ENCODE measurements at regions not wholly inside any gene's neighbourhood (a gene's known extent, or its start where the extent isn't known, plus 50 kb on each side); places are given as distances from the start of the nearest gene placed in this dataset.

GRCh38 chr3:176051766-176052165, 1145.5 kb downstream of the TBL1XR1 start:
- H2AFZ ChIP-seq (ENCODE audit: low read length), result no peak overlapping the region
- CTCF ChIA-PET (ENCODE audit: unreplicated experiment), result no interaction called here
- H3K9me3 ChIP-seq (ENCODE audit: low read length), result no peaks in the 10 kb centered on the region
- H3K4me2 ChIP-seq (ENCODE audit: low read length), result no peak overlapping the region
- no peaks in the 10 kb centered on the region for H3K4me1 ChIP-seq (ENCODE audit: insufficient read depth, low read length, poor library complexity, severe bottlenecking)
- no peaks in the 10 kb centered on the region for H3K79me2 ChIP-seq (ENCODE audit: insufficient read depth, low read depth, low read length)
- POLR2A ChIA-PET, result no interaction called here
- intact Hi-C loops (cut with micrococcal nuclease; ENCODE audit: unreplicated experiment), result no loop called here
- H3K4me3 ChIP-seq (ENCODE audit: low read depth, low read length, poor library complexity, severe bottlenecking), result no peak overlapping the region
- no peaks in the 10 kb centered on the region for H3K36me3 ChIP-seq (ENCODE audit: insufficient read depth, low read length)
- no peaks in the 10 kb centered on the region for H3K9me2 ChIP-seq (ENCODE audit: insufficient read depth, low read length)
- H3K27ac ChIP-seq (ENCODE audit: low read depth, low read length, poor library complexity, severe bottlenecking), result no peak overlapping the region
- BruUV-seq (replicated peaks), result no TSS peak
- TF ChIP-seq CTCF (conservative IDR thresholded peaks at IDR 0.05; ENCODE audit: low read length) (no peak), EZH2phosphoT487 (IDR thresholded peaks at IDR 0.05; ENCODE audit: borderline replicate concordance, low read depth, low read length) (no peak)
- no peaks in the 10 kb centered on the region for H4K20me1 ChIP-seq (ENCODE audit: insufficient read depth, low read length)
- no peak for DNase-seq (ENCODE audit: low spot score)

GRCh38 chr3:176046703-176047102, 1150.6 kb downstream of the TBL1XR1 start:
- Histone ChIP-seq H3K79me2 (ENCODE audit: insufficient read depth, low read depth, low read length) (no peaks in the 10 kb centered on the region), H3K9me2 (ENCODE audit: insufficient read depth, low read length) (no peaks in the 10 kb centered on the region), H3K4me2 (ENCODE audit: low read length) (no peak overlapping the region), H3K36me3 (ENCODE audit: insufficient read depth, low read length) (no peaks in the 10 kb centered on the region), H4K20me1 (ENCODE audit: insufficient read depth, low read length) (no peaks in the 10 kb centered on the region), H3K4me1 (ENCODE audit: insufficient read depth, low read length, poor library complexity, severe bottlenecking) (no peaks in the 10 kb centered on the region), H2AFZ (ENCODE audit: low read length) (no peak overlapping the region), H3K27ac (ENCODE audit: low read depth, low read length, poor library complexity, severe bottlenecking) (no peak overlapping the region), H3K4me3 (ENCODE audit: low read depth, low read length, poor library complexity, severe bottlenecking) (no peak overlapping the region), H3K9me3 (ENCODE audit: low read length) (no peaks in the 10 kb centered on the region)
- TF ChIP-seq EZH2phosphoT487 (IDR thresholded peaks at IDR 0.05; ENCODE audit: borderline replicate concordance, low read depth, low read length), result no peak
- ChIA-PET POLR2A (no interaction called here), CTCF (ENCODE audit: unreplicated experiment) (no interaction called here)
- no peak for DNase-seq (ENCODE audit: low spot score)
- intact Hi-C loops (cut with micrococcal nuclease; ENCODE audit: unreplicated experiment), result no loop called here
- no TSS peak for BruUV-seq (replicated peaks)

GRCh38 chr3:176041812-176042211, 1155.5 kb downstream of the TBL1XR1 start:
- Histone ChIP-seq H3K36me3 (ENCODE audit: insufficient read depth, low read length) (no peaks in the 10 kb centered on the region), H3K79me2 (ENCODE audit: insufficient read depth, low read depth, low read length) (no peaks in the 10 kb centered on the region), H3K9me3 (ENCODE audit: low read length) (no peaks in the 10 kb centered on the region), H2AFZ (ENCODE audit: low read length) (no peak overlapping the region), H3K4me1 (ENCODE audit: insufficient read depth, low read length, poor library complexity, severe bottlenecking) (no peaks in the 10 kb centered on the region), H3K4me3 (ENCODE audit: low read depth, low read length, poor library complexity, severe bottlenecking) (no peak overlapping the region), H3K9me2 (ENCODE audit: insufficient read depth, low read length) (no peaks in the 10 kb centered on the region), H4K20me1 (ENCODE audit: insufficient read depth, low read length) (no peaks in the 10 kb centered on the region), H3K4me2 (ENCODE audit: low read length) (no peak overlapping the region), H3K27ac (ENCODE audit: low read depth, low read length, poor library complexity, severe bottlenecking) (no peak overlapping the region)
- no peak for TF ChIP-seq CTCF (conservative IDR thresholded peaks at IDR 0.05; ENCODE audit: low read length)
- ChIA-PET POLR2A (no interaction called here), CTCF (ENCODE audit: unreplicated experiment) (no interaction called here)
- intact Hi-C loops (cut with micrococcal nuclease; ENCODE audit: unreplicated experiment), result no loop called here
- no TSS peak for BruUV-seq (replicated peaks)
- no peak for DNase-seq (ENCODE audit: low spot score)
